SU-DHL-6 (cell line): ENCODE measurements at regions not wholly inside any gene's neighbourhood (a gene's known extent, or its start where the extent isn't known, plus 50 kb on each side); places are given as distances from the start of the nearest gene placed in this dataset.

ENCODE experiments used
- EZH2phosphoT487 ChIP-seq: fragments of 200-600 bp; sonication (generic), shearing (Covaris generic); conservative IDR thresholded peaks from 2 replicates; pipeline ENCODE4 v1.6.1; 2018; ENCODE audit warnings: mild to moderate bottlenecking, antibody characterized with exemption, low read length, moderate library complexity, mixed read lengths
- TF ChIP-seq, protein P1 (sequence below): fragments of 200-600 bp; sonication (generic); IDR thresholded peaks from one replicate; pipeline ENCODE4 v1.5.1; 2017; ENCODE audit warnings: antibody characterized with exemption, mild to moderate bottlenecking, low read length, moderate library complexity; ENCODE audit not compliant: insufficient read depth, poor library complexity, severe bottlenecking

DNA sequence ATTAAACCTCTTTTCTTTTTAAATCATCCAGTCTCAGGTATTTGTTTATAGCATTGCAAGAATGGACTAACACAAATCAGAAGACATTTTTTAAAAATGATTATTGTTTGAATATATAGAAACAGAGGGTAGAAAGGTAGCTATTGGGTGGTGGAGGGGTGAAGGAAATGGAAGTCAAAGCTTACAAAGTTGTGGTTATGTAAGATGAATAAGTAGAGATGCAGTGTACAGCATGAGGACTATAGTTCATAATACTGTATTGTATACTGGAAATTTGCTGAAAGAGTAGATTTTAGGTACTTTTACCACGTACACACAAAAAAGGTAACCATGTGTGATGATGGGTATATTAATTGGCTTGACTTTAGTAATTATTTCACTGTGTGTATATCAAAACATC, 144.0 kb upstream of the FAM3C start:
- TF ChIP-seq, protein P1, sequence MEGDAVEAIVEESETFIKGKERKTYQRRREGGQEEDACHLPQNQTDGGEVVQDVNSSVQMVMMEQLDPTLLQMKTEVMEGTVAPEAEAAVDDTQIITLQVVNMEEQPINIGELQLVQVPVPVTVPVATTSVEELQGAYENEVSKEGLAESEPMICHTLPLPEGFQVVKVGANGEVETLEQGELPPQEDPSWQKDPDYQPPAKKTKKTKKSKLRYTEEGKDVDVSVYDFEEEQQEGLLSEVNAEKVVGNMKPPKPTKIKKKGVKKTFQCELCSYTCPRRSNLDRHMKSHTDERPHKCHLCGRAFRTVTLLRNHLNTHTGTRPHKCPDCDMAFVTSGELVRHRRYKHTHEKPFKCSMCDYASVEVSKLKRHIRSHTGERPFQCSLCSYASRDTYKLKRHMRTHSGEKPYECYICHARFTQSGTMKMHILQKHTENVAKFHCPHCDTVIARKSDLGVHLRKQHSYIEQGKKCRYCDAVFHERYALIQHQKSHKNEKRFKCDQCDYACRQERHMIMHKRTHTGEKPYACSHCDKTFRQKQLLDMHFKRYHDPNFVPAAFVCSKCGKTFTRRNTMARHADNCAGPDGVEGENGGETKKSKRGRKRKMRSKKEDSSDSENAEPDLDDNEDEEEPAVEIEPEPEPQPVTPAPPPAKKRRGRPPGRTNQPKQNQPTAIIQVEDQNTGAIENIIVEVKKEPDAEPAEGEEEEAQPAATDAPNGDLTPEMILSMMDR = no peak
- no peak for TF ChIP-seq EZH2phosphoT487
